Neuron (in vitro differentiated cells): ENCODE measurements at regions not wholly inside any gene's neighbourhood (a gene's known extent, or its start where the extent isn't known, plus 50 kb on each side); places are given as distances from the start of the nearest gene placed in this dataset.

Experiments
- H2AFZ ChIP-seq: one replicate; pipeline ENCODE4 v1.6.1; 2013; ENCODE audit warnings: low read depth, mild to moderate bottlenecking, inconsistent platforms, low read length, moderate library complexity
- H3K27me3 ChIP-seq: one replicate; pipeline ENCODE4 v1.6.1; 2013; ENCODE audit warnings: low read length; ENCODE audit not compliant: insufficient read depth
- H3K36me3 ChIP-seq: one replicate; pipeline ENCODE4 v1.6.1; 2013; ENCODE audit warnings: low read length; ENCODE audit not compliant: insufficient read depth
- H3K4me1 ChIP-seq: one replicate; pipeline ENCODE4 v1.6.1; 2013; ENCODE audit warnings: low read length; ENCODE audit not compliant: insufficient read depth
- H3K4me3 ChIP-seq: 2 replicates; pipeline ENCODE4 v1.5.1; 2013; ENCODE audit warnings: mild to moderate bottlenecking, low read length, moderate library complexity
- H3K9me3 ChIP-seq: one replicate; pipeline ENCODE4 v1.6.1; 2013; ENCODE audit warnings: low read length

- Histone ChIP-seq H3K9me3 (no peaks in the 10 kb centered on the region), H2AFZ (no peak overlapping the region), H3K27me3 (no peaks in the 10 kb centered on the region), H3K36me3 (no peaks in the 10 kb centered on the region), H3K4me3 (no peak overlapping the region), H3K4me1 (peaks cover 18% of the 10 kb centered on the region)
These were observed 321.2 kb downstream of the UBE3D start for GRCh38 chr6:82744286-82745015.

- no peaks in the 10 kb centered on the region for H3K9me3 ChIP-seq
- H2AFZ ChIP-seq: no peak overlapping the region
- H3K36me3 ChIP-seq: no peaks in the 10 kb centered on the region
- H3K4me3 ChIP-seq: no peak overlapping the region
- no peaks in the 10 kb centered on the region for H3K4me1 ChIP-seq
- no peaks in the 10 kb centered on the region for H3K27me3 ChIP-seq
These were observed 315.1 kb downstream of the UBE3D start for GRCh38 chr6:82750556-82750955.

GRCh38 chr6:82751718-82752117 lies 313.9 kb downstream of the UBE3D start:
- Histone ChIP-seq H2AFZ (no peak overlapping the region), H3K4me1 (no peaks in the 10 kb centered on the region), H3K9me3 (no peaks in the 10 kb centered on the region), H3K4me3 (no peak overlapping the region), H3K36me3 (no peaks in the 10 kb centered on the region), H3K27me3 (no peaks in the 10 kb centered on the region)

GRCh38 chr6:82761674-82762345 lies 303.8 kb downstream of the UBE3D start:
- H3K4me1 ChIP-seq: no peaks in the 10 kb centered on the region
- H3K9me3 ChIP-seq: no peaks in the 10 kb centered on the region
- no peaks in the 10 kb centered on the region for H3K36me3 ChIP-seq
- H3K27me3 ChIP-seq: no peaks in the 10 kb centered on the region
- no peak overlapping the region for H3K4me3 ChIP-seq
- no peak overlapping the region for H2AFZ ChIP-seq

GRCh38 chr6:82766476-82766875 lies 299.2 kb downstream of the UBE3D start:
- Histone ChIP-seq H3K4me1 (no peaks in the 10 kb centered on the region), H3K9me3 (no peaks in the 10 kb centered on the region), H3K27me3 (no peaks in the 10 kb centered on the region), H3K4me3 (no peak overlapping the region), H3K36me3 (no peaks in the 10 kb centered on the region), H2AFZ (no peak overlapping the region)

GRCh38 chr6:82767037-82767436 lies 298.6 kb downstream of the UBE3D start:
- H3K27me3 ChIP-seq: no peaks in the 10 kb centered on the region
- H3K36me3 ChIP-seq: no peaks in the 10 kb centered on the region

GRCh38 chr6:82767447-82767846 lies 298.2 kb downstream of the UBE3D start:
- no peaks in the 10 kb centered on the region for H3K27me3 ChIP-seq
- H3K4me3 ChIP-seq: no peak overlapping the region
- H3K9me3 ChIP-seq: no peaks in the 10 kb centered on the region
- no peaks in the 10 kb centered on the region for H3K36me3 ChIP-seq
- H3K4me1 ChIP-seq: no peaks in the 10 kb centered on the region
- H2AFZ ChIP-seq: no peak overlapping the region

More at GRCh38 chr6:82767037-82767436, 298.6 kb downstream of the UBE3D start:
- Histone ChIP-seq H3K4me3 (no peak overlapping the region), H2AFZ (no peak overlapping the region), H3K9me3 (no peaks in the 10 kb centered on the region), H3K4me1 (no peaks in the 10 kb centered on the region)

GRCh38 chr6:82772851-82773717 lies 292.6 kb downstream of the UBE3D start:
- Histone ChIP-seq H2AFZ (no peak overlapping the region), H3K9me3 (no peaks in the 10 kb centered on the region), H3K27me3 (no peaks in the 10 kb centered on the region), H3K4me3 (no peak overlapping the region), H3K36me3 (no peaks in the 10 kb centered on the region), H3K4me1 (peaks cover 6% of the 10 kb centered on the region)

- Histone ChIP-seq H3K36me3 (no peaks in the 10 kb centered on the region), H3K9me3 (no peaks in the 10 kb centered on the region), H3K4me3 (no peak overlapping the region), H3K4me1 (peaks cover 23% of the 10 kb centered on the region), H3K27me3 (no peaks in the 10 kb centered on the region), H2AFZ (no peak overlapping the region)
These were observed 290.3 kb downstream of the UBE3D start for GRCh38 chr6:82775361-82775760.

- Histone ChIP-seq H3K4me3 (no peak overlapping the region), H3K9me3 (no peaks in the 10 kb centered on the region), H2AFZ (no peak overlapping the region), H3K4me1 (peaks cover 23% of the 10 kb centered on the region), H3K27me3 (no peaks in the 10 kb centered on the region), H3K36me3 (no peaks in the 10 kb centered on the region)
These were observed 289.7 kb downstream of the UBE3D start for GRCh38 chr6:82775981-82776380.

GRCh38 chr6:82779041-82779440 lies 286.6 kb downstream of the UBE3D start:
- no peaks in the 10 kb centered on the region for H3K9me3 ChIP-seq
- no peak overlapping the region for H2AFZ ChIP-seq
- H3K27me3 ChIP-seq: no peaks in the 10 kb centered on the region
- no peak overlapping the region for H3K4me3 ChIP-seq
- H3K36me3 ChIP-seq: no peaks in the 10 kb centered on the region
- peaks cover 23% of the 10 kb centered on the region for H3K4me1 ChIP-seq

GRCh38 chr6:82780334-82780733 lies 285.3 kb downstream of the UBE3D start:
- Histone ChIP-seq H3K36me3 (no peaks in the 10 kb centered on the region), H3K9me3 (no peaks in the 10 kb centered on the region), H3K27me3 (no peaks in the 10 kb centered on the region), H3K4me3 (no peak overlapping the region), H2AFZ (no peak overlapping the region), H3K4me1 (peaks cover 17% of the 10 kb centered on the region)

- no peaks in the 10 kb centered on the region for H3K9me3 ChIP-seq
- H2AFZ ChIP-seq: no peak overlapping the region
- H3K36me3 ChIP-seq: no peaks in the 10 kb centered on the region
- no peaks in the 10 kb centered on the region for H3K27me3 ChIP-seq
- peaks cover 17% of the 10 kb centered on the region for H3K4me1 ChIP-seq
- H3K4me3 ChIP-seq: no peak overlapping the region
These were observed 283.9 kb downstream of the UBE3D start for GRCh38 chr6:82781620-82782204.
